BLaER1 treated with 17β-estradiol and CSF1 and Interleukin-3, amounts not matched to agents 10 nM and 100 nM (cell line): ENCODE measurements at regions not wholly inside any gene's neighbourhood (a gene's known extent, or its start where the extent isn't known, plus 50 kb on each side); places are given as distances from the start of the nearest gene placed in this dataset.

Experiments
- H3K27ac ChIP-seq, 11 experiments: shearing (Covaris generic); formaldehyde crosslinking; 2 replicates each; pipeline ENCODE4 v1.8.1; 2022
- H3K27me3 ChIP-seq, 11 experiments: shearing (Covaris generic); formaldehyde crosslinking; 2 replicates each; pipeline ENCODE4 v1.8.1; 2022
- H3K36me3 ChIP-seq, 11 experiments: shearing (Covaris generic); formaldehyde crosslinking; 2 replicates each; pipeline ENCODE4 v1.8.1; 2022
- H3K4me1 ChIP-seq, 10 experiments: shearing (Covaris generic); formaldehyde crosslinking; 2 replicates each; pipeline ENCODE4 v1.8.1; 2022
- H3K4me2 ChIP-seq, 11 experiments: shearing (Covaris generic); formaldehyde crosslinking; 2 replicates each; pipeline ENCODE4 v1.8.1; 2022
- H3K4me3 ChIP-seq, 10 experiments: shearing (Covaris generic); formaldehyde crosslinking; 2 replicates each; pipeline ENCODE4 v1.8.1; 2022
- H3K9ac ChIP-seq, 11 experiments: shearing (Covaris generic); formaldehyde crosslinking; 2 replicates each; pipeline ENCODE4 v1.8.1; 2022
- H3K9me3 ChIP-seq, 11 experiments: shearing (Covaris generic); formaldehyde crosslinking; replicated peaks in 1 of 11; 2 replicates each; pipeline ENCODE4 v1.8.1; 2022
- H4K20me1 ChIP-seq, 11 experiments: shearing (Covaris generic); formaldehyde crosslinking; 2 replicates each; pipeline ENCODE4 v1.8.1; 2022
- Cebpa-rat ChIP-seq, 11 experiments: shearing (Covaris generic); IDR thresholded peaks; 2 replicates each; pipeline ENCODE4 v1.8.1; 2022

DNA sequence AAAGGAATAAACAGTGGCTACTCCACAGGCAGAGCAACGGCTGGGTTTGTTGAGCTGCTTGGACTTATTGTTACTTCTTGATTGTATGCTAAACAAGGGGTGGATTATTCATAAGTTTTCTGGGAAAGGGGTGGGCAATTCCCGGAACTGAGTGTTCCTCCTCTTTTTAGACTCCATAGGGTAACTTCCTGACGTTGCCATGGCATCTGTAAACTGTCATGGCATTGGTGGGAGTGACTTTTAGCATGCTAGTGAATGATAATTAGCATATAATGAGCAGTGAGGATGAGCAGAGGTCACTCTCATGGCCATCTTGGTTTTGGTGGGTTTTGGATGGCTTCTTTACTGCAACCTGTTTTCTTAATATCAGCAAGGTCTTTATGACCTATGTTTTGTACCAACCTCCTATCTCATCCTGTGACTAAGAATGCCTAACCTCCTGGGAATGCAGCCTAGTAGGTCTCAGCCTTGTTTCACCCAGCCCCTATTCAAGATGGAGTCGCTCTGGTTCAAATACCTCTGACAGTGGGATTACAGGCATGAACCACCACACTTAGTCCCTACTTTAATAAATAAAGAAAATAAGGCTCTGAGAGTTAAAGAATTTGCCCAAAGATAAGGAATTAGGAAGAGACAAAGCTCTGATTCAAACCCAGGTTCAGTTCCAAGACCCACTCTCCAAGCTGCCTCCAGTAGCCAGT, 65.6 kb upstream of the CLMP start:
- H3K9ac ChIP-seq = no peak overlapping the region
- H3K4me3 ChIP-seq = no peak overlapping the region; a peak in 1 of 20 replicates
- H3K27me3 ChIP-seq = no peaks in the 10 kb centered on the region
- H3K4me1 ChIP-seq = peaks cover 23 to 52% (median 47%) of the 10 kb centered on the region in 10 experiments
- H4K20me1 ChIP-seq = no peaks in the 10 kb centered on the region
- H3K4me2 ChIP-seq = peak overlapping the region in 5 of 11 experiments; percentile 22 to 95 (median 36); a peak in 7 of 22 replicates
- H3K36me3 ChIP-seq = 0 out of 22 replicates have a peak, but pooled peaks cover 0 to 7% (median 0%) of the 10 kb centered on the region in 11 experiments
- peak overlapping the region in 3 of 11 experiments; percentile 27 to 97 (median 94); a peak in 2 of 22 replicates for H3K27ac ChIP-seq
- TF ChIP-seq Cebpa-rat (IDR thresholded peaks at IDR 0.05) = no peak
- peaks cover 29 to 52% (median 45%) of the 10 kb centered on the region in 11 experiments for H3K9me3 ChIP-seq

- Histone ChIP-seq H3K4me3 (peak overlapping the region in 1 of 10 experiments; percentile 1; a peak in 2 of 20 replicates), H3K27ac (no peak overlapping the region), H4K20me1 (no peaks in the 10 kb centered on the region), H3K27me3 (no peaks in the 10 kb centered on the region), H3K4me2 (no peak overlapping the region), H3K9ac (no peak overlapping the region), H3K4me1 (peaks cover 10 to 34% (median 29%) of the 10 kb centered on the region in 10 experiments), H3K9me3 (peaks cover 29 to 52% (median 45%) of the 10 kb centered on the region in 11 experiments), H3K36me3 (0 out of 22 replicates have a peak, but pooled peaks cover 0 to 7% (median 0%) of the 10 kb centered on the region in 11 experiments)
- TF ChIP-seq Cebpa-rat (IDR thresholded peaks at IDR 0.05) = no peak
These were observed 63.8 kb upstream of the CLMP start for GRCh38 chr11:123258877-123259276.

DNA sequence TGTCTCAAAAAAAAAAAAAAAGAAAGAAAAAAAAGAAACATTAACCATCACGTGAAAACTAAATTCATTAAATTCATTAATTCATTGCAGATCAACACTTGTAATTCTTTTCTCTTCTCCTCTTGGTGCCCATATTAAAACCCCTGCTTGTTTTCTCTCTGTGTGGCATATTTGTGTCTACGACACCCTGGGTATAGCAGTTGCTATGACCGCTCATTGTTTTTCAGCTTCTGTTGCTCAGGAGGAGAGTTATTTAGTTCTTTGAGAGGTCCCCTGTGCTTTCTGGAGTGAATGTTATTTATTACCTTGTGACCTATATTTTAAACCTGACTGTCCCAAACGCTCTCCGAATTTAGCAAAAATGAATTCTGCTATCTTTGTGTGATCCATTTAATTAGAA, 62.3 kb upstream of the CLMP start:
- Histone ChIP-seq H3K36me3 (0 out of 22 replicates have a peak, but pooled peaks cover 0 to 7% (median 0%) of the 10 kb centered on the region in 11 experiments), H3K4me1 (peaks cover 0 to 21% (median 16%) of the 10 kb centered on the region in 10 experiments; a peak in 16 of 20 replicates), H3K4me3 (no peak overlapping the region), H3K27me3 (no peaks in the 10 kb centered on the region), H3K4me2 (no peak overlapping the region), H3K9ac (no peak overlapping the region), H4K20me1 (no peaks in the 10 kb centered on the region), H3K27ac (no peak overlapping the region), H3K9me3 (peaks cover 27 to 44% (median 36%) of the 10 kb centered on the region in 11 experiments)
- TF ChIP-seq Cebpa-rat (IDR thresholded peaks at IDR 0.05) = no peak

- H3K27me3 ChIP-seq = no peaks in the 10 kb centered on the region
- H4K20me1 ChIP-seq = no peaks in the 10 kb centered on the region
- no peak overlapping the region for H3K27ac ChIP-seq
- no peak for TF ChIP-seq Cebpa-rat (IDR thresholded peaks at IDR 0.05)
- H3K36me3 ChIP-seq = 0 out of 22 replicates have a peak, but pooled peaks cover 0 to 7% (median 0%) of the 10 kb centered on the region in 11 experiments
- H3K4me1 ChIP-seq = peaks cover 0 to 17% (median 7%) of the 10 kb centered on the region in 10 experiments; a peak in 10 of 20 replicates
- no peak overlapping the region for H3K4me2 ChIP-seq
- no peak overlapping the region for H3K9ac ChIP-seq
- H3K4me3 ChIP-seq = no peak overlapping the region
- H3K9me3 ChIP-seq = peaks cover 27 to 38% (median 33%) of the 10 kb centered on the region in 11 experiments
These were observed 60.9 kb upstream of the CLMP start for GRCh38 chr11:123255909-123256308.

- no peaks in the 10 kb centered on the region for H3K27me3 ChIP-seq
- 0 out of 22 replicates have a peak, but pooled peaks cover 0 to 7% (median 0%) of the 10 kb centered on the region in 11 experiments for H3K36me3 ChIP-seq
- H3K9ac ChIP-seq = no peak overlapping the region
- no peak overlapping the region for H3K4me2 ChIP-seq
- H3K27ac ChIP-seq = no peak overlapping the region
- no peak overlapping the region for H3K4me3 ChIP-seq
- TF ChIP-seq Cebpa-rat (IDR thresholded peaks at IDR 0.05) = no peak
- H3K4me1 ChIP-seq = peaks cover 0 to 27% (median 12%) of the 10 kb centered on the region in 10 experiments; a peak in 12 of 20 replicates
- H4K20me1 ChIP-seq = no peaks in the 10 kb centered on the region
- peaks cover 17 to 23% (median 20%) of the 10 kb centered on the region in 11 experiments for H3K9me3 ChIP-seq
These were observed 59.3 kb upstream of the CLMP start for GRCh38 chr11:123254357-123254756.

GRCh38 chr11:123253911-123254310, 58.9 kb upstream of the CLMP start:
- Histone ChIP-seq H3K36me3 (0 out of 22 replicates have a peak, but pooled peaks cover 0 to 5% (median 0%) of the 10 kb centered on the region in 11 experiments), H3K27ac (no peak overlapping the region), H3K27me3 (no peaks in the 10 kb centered on the region), H3K4me2 (no peak overlapping the region), H4K20me1 (no peaks in the 10 kb centered on the region), H3K4me3 (no peak overlapping the region), H3K9me3 (peaks cover 13 to 18% (median 15%) of the 10 kb centered on the region in 11 experiments), H3K9ac (no peak overlapping the region), H3K4me1 (peaks cover 0 to 32% (median 13%) of the 10 kb centered on the region in 10 experiments; a peak in 12 of 20 replicates)
- no peak for TF ChIP-seq Cebpa-rat (IDR thresholded peaks at IDR 0.05)

GRCh38 chr11:123253223-123253622, 58.2 kb upstream of the CLMP start:
- Histone ChIP-seq H3K4me1 (peaks cover 0 to 35% (median 14%) of the 10 kb centered on the region in 10 experiments; a peak in 12 of 20 replicates), H4K20me1 (no peaks in the 10 kb centered on the region), H3K4me3 (no peak overlapping the region), H3K27ac (no peak overlapping the region), H3K4me2 (no peak overlapping the region), H3K9ac (no peak overlapping the region), H3K9me3 (peaks cover 6 to 12% (median 8%) of the 10 kb centered on the region in 11 experiments), H3K27me3 (no peaks in the 10 kb centered on the region), H3K36me3 (no peaks in the 10 kb centered on the region)
- no peak for TF ChIP-seq Cebpa-rat (IDR thresholded peaks at IDR 0.05)

- Histone ChIP-seq H3K27me3 (no peaks in the 10 kb centered on the region), H3K27ac (no peak overlapping the region), H4K20me1 (no peaks in the 10 kb centered on the region), H3K9ac (no peak overlapping the region; a peak in 1 of 22 replicates), H3K36me3 (no peaks in the 10 kb centered on the region), H3K4me1 (peaks cover 2 to 48% (median 24%) of the 10 kb centered on the region in 10 experiments; a peak in 15 of 20 replicates), H3K9me3 (0 out of 22 replicates have a peak, but pooled peaks cover 0 to 5% (median 0%) of the 10 kb centered on the region in 11 experiments), H3K4me3 (no peak overlapping the region), H3K4me2 (peak overlapping the region in 4 of 11 experiments; percentile 24 to 44 (median 34); a peak in 4 of 22 replicates)
- TF ChIP-seq Cebpa-rat (IDR thresholded peaks at IDR 0.05) = no peak
These were observed 56.8 kb upstream of the CLMP start for GRCh38 chr11:123251657-123252344.
